ENCODE measurements at regions not wholly inside any gene's neighbourhood (a gene's known extent, or its start where the extent isn't known, plus 50 kb on each side); places are given as distances from the start of the nearest gene placed in this dataset.

- POLR2A ChIA-PET = no interaction called here
- CTCF ChIA-PET = no interaction called here
- H3K79me2 ChIP-seq (ENCODE audit: insufficient read depth) = no peaks in the 10 kb centered on the region
- 36% methylated on average over 2 of the region's 2 CpGs for WGBS (ENCODE audit: low lambda C conversion rate)
- H3K27ac ChIP-seq (ENCODE audit: low read depth in 2 of 2, low read length in 1 of 2) = no peak overlapping the region
- no peaks in the 10 kb centered on the region for H3K4me1 ChIP-seq (ENCODE audit: control insufficient read depth in 1 of 2, insufficient read depth in 2 of 2, low read depth in 1 of 2, low read length in 1 of 2)
- H3K4me3 ChIP-seq (ENCODE audit: low read depth in 2 of 2, low read length in 1 of 2) = no peak overlapping the region
- H2AFZ ChIP-seq (ENCODE audit: low read depth) = no peak overlapping the region
- H4K20me1 ChIP-seq (ENCODE audit: insufficient read depth) = no peaks in the 10 kb centered on the region
- no peak overlapping the region for H3K4me2 ChIP-seq
- H3K9me3 ChIP-seq = no peaks in the 10 kb centered on the region
- H3K36me3 ChIP-seq (replicated peaks in 1 of 2; ENCODE audit: control insufficient read depth in 1 of 2, insufficient read depth in 2 of 2, low read length in 1 of 2) = no peaks in the 10 kb centered on the region
- DNase-seq = no peak
- H3F3A ChIP-seq (replicated peaks; ENCODE audit: insufficient read depth) = no peaks in the 10 kb centered on the region
- H3K9me2 ChIP-seq = no peaks in the 10 kb centered on the region
- no peak overlapping the region for H3K9ac ChIP-seq
- no peak for TF ChIP-seq PBX3 (IDR thresholded peaks at IDR 0.05)
- TF ChIP-seq RAD21 (IDR thresholded peaks at IDR 0.05; ENCODE audit: low read length) = no peak
- no peak for TF ChIP-seq GATA2 (CRISPR knock-in tag; IDR thresholded peaks at IDR 0.05)
- no peak for TF ChIP-seq CHD2 (IDR thresholded peaks at IDR 0.05; ENCODE audit: low read length, partially characterized antibody)
- TF ChIP-seq NFIC (IDR thresholded peaks at IDR 0.05; ENCODE audit: borderline replicate concordance) = no peak
- TF ChIP-seq JUND (IDR thresholded peaks at IDR 0.05) = no peak
- TF ChIP-seq CTCF (IDR thresholded peaks at IDR 0.05) = no peak
- no peak for TF ChIP-seq ELF1 (IDR thresholded peaks at IDR 0.05)
- no peak for TF ChIP-seq TCF12 (IDR thresholded peaks at IDR 0.05)
- TF ChIP-seq IRF3 (IDR thresholded peaks at IDR 0.05; ENCODE audit: low read depth, low read length) = no peak
- no peak for TF ChIP-seq EZH2phosphoT487 (IDR thresholded peaks at IDR 0.05; ENCODE audit: borderline replicate concordance, low read depth)
- no peak for TF ChIP-seq RCOR1 (IDR thresholded peaks at IDR 0.05; ENCODE audit: low read length)
- no peak for TF ChIP-seq MEF2A (IDR thresholded peaks at IDR 0.05; ENCODE audit: borderline replicate concordance, low read depth)
- TF ChIP-seq USF1 (IDR thresholded peaks at IDR 0.05; ENCODE audit: borderline replicate concordance, low read depth) = no peak
- TF ChIP-seq RXRA (IDR thresholded peaks at IDR 0.05; ENCODE audit: borderline replicate concordance, low read depth) = no peak
- TF ChIP-seq EP300 (IDR thresholded peaks at IDR 0.05; ENCODE audit: borderline replicate concordance in 1 of 2, low read depth in 1 of 2, low read length in 1 of 2) = no peak
- no peaks in the 10 kb centered on the region for H3K27me3 ChIP-seq (ENCODE audit: insufficient read depth)
Observed at GRCh38 chr16:13519871-13520270, 400.1 kb upstream of the ERCC4 start.

Measured in SK-N-SH (cell line).